ENCODE measurements at regions not wholly inside any gene's neighbourhood (a gene's known extent, or its start where the extent isn't known, plus 50 kb on each side); places are given as distances from the start of the nearest gene placed in this dataset. TPM values are rescaled to one million over a fixed set of nuclear protein-coding genes. Genes with fewer than 3 reads are reported as not detected.

DNA sequence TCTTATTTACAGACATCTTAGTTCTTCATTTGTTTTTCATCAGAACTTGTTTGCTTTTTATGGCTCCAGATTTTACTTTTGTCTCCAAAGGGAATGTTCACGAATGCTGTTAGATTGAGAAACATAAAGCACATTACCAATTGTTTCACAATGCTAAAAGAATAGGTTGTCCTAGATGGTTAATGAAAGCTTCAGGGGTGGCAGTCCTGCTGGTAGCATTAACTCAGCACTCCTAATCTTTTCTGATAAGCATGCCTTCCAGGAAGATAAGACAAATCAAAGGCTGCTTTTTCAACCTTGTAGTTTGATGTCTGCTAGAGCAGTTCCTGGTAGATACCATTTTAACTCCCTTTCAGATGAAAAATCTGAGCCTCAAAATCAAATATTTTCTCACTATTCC lies 619.4 kb downstream of the PYDC2 start:
- no peaks in the 10 kb centered on the region for H3K27me3 ChIP-seq
- H3K9me3 ChIP-seq, result no peaks in the 10 kb centered on the region
- WGBS, 3 donors, result 17 to 28% (median 20%) methylated on average over 1 of the region's 1 CpG
- DNase-seq, result no peak
- H3K4me3 ChIP-seq, result no peak overlapping the region
- intact Hi-C loops (cut with DNase I), result no loop called here
- H3K36me3 ChIP-seq, result no peaks in the 10 kb centered on the region
- no peak overlapping the region for H3K27ac ChIP-seq
- TF ChIP-seq, protein P1, sequence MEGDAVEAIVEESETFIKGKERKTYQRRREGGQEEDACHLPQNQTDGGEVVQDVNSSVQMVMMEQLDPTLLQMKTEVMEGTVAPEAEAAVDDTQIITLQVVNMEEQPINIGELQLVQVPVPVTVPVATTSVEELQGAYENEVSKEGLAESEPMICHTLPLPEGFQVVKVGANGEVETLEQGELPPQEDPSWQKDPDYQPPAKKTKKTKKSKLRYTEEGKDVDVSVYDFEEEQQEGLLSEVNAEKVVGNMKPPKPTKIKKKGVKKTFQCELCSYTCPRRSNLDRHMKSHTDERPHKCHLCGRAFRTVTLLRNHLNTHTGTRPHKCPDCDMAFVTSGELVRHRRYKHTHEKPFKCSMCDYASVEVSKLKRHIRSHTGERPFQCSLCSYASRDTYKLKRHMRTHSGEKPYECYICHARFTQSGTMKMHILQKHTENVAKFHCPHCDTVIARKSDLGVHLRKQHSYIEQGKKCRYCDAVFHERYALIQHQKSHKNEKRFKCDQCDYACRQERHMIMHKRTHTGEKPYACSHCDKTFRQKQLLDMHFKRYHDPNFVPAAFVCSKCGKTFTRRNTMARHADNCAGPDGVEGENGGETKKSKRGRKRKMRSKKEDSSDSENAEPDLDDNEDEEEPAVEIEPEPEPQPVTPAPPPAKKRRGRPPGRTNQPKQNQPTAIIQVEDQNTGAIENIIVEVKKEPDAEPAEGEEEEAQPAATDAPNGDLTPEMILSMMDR (IDR thresholded peaks at IDR 0.05), result no peak
- no peak for TF ChIP-seq EP300 (IDR thresholded peaks at IDR 0.05)
- no peak for TF ChIP-seq POLR2A (IDR thresholded peaks at IDR 0.05)
- no peaks in the 10 kb centered on the region for H3K4me1 ChIP-seq (ENCODE audit: insufficient read depth)

GRCh38 chr3:192082730-192083660 lies 622.0 kb downstream of the PYDC2 start:
- no peaks in the 10 kb centered on the region for H3K4me1 ChIP-seq (ENCODE audit: insufficient read depth)
- 54 to 58% (median 57%) methylated on average over 5 of the region's 5 CpGs for WGBS, 3 donors
- no peaks in the 10 kb centered on the region for H3K27me3 ChIP-seq
- H3K27ac ChIP-seq, result no peak overlapping the region
- no peaks in the 10 kb centered on the region for H3K36me3 ChIP-seq
- TF ChIP-seq POLR2A (IDR thresholded peaks at IDR 0.05) (no peak), EP300 (IDR thresholded peaks at IDR 0.05) (no peak)
- TF ChIP-seq, protein P1 (IDR thresholded peaks at IDR 0.05), result no peak
- DNase-seq, result no peak
- intact Hi-C loops (cut with DNase I), result no loop called here
- no peak overlapping the region for H3K4me3 ChIP-seq
- no peaks in the 10 kb centered on the region for H3K9me3 ChIP-seq

Small RNAs in the stretch of these regions (small RNA-seq; reads per million reads assigned to genes)
- gene RF00019, result not detected

All from ovary (tissue), 7 donors.